ENCODE measurements at regions not wholly inside any gene's neighbourhood (a gene's known extent, or its start where the extent isn't known, plus 50 kb on each side); places are given as distances from the start of the nearest gene placed in this dataset.

DNA sequence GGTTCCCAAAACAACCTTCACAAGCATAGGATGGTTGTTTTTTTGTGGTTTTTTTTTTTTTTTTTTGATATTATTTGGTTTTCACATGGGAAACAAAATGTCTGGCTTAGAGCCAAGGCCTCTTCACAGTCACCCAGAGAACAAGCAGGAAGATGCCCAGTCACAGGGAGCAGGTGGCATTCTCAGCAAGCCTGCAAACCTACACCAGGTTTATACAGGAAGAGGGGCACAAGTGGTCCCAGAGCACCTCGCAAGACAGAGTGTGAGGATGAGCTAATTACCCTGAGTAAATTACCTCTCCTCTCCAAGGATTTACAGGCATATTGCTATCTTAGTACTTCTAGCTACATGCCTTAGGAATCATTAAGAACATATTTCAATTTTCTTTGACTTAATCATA, 1375.6 kb downstream of the EFNB2 start:
- DNase-seq (ENCODE audit: low spot score), result no peak
- intact Hi-C loops (cut with DNase I), result no loop called here

DNA sequence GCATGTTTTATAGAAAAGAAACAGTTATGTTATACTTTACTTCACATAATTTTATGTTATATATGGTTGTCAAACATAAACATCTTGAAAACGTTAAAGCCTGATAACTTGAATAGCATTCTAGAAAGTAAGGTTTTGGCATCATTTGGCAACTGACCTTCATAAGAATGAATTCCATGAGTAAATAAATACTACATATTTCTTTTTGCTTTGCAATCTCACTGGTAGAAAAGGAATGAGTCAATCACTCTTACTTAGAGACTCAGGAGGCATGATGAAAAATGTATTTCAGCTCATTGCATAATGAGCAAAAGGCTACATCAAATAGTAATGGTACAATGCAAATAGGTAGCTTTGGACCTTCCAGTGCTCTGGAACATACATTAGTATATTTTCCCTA, 1381.9 kb downstream of the EFNB2 start:
- intact Hi-C loops (cut with DNase I), result no loop called here
- DNase-seq (ENCODE audit: low spot score), result no peak

DNA sequence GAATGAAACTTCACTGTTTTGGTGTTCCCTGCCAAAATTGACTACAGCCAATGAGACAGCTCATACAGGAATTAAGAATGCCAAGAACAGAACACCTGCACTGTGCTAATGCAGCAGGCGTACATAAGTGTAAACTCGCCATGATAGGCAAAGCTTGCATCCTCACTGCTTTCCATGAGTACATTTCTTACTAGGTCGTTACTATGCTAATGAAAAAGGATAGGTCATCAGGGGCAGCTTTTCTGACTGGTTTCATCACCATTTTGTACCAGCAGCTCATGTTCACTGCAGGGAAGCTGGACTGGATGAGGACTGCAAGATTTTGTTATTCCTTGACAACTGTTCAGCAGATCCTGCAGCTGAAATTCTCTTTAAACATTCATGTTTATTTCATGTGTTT, 1383.8 kb downstream of the EFNB2 start:
- intact Hi-C loops (cut with DNase I), result no loop called here
- no peak for DNase-seq (ENCODE audit: low spot score)

DNA sequence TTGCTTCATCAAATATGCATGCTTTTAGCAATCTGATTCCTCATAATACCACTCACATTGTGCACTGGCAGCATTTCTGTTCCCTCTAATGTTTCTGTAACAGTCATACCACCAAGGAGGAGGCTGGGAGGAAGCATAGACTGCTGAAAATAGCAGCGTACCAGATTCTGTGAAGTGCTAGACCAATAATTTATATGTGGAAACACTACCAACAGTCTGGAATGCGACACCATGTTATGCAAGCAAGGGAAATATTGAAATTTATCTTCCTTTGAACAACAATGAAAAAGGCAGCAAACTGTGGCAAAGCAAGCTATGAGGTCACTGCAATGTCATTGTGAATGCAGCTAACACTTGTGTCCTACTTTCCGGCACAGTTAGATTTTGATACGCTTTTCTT, 1388.0 kb downstream of the EFNB2 start:
- intact Hi-C loops (cut with DNase I), result no loop called here
- no peak for DNase-seq (ENCODE audit: low spot score)

DNA sequence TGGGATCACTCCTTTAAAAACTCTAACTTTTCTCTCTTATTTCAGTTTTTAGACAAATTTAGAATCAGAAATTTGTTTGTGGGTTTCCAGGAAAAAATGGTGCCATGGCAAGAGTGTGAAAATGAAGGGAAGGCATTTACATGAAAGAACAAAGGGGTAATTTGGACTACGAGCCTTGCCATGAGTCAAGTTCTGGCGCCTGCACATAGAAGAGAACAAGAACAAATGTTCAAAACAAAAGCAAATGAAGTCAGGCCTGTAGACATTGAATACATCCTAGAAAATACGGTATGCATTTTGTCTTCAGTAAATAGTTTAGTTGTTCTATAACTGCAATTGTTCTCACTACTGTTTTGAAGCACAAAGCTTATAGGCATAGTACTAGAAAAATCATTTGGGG, 1390.5 kb downstream of the EFNB2 start:
- intact Hi-C loops (cut with DNase I), result no loop called here
- no peak for DNase-seq (ENCODE audit: low spot score)

DNA sequence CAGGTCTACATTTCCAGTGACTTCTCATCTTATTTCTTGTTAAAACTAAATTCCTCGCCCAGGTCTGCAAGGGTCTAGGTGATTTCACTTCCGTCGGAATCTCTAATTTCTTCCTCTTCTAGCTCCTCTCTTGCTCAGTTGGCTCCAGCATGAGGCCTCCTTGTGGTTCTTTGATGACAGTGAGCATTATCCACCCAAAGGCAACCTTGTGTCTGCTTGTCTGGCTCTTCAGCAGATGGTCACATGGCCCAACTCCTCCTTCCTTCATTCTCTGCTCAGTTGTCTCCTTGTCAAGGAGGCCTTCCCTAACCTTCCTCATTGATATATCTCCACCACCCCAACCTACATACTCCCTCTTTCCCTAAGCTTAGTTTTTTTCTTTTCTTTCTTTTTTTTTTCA, 1391.4 kb downstream of the EFNB2 start:
- intact Hi-C loops (cut with DNase I), result no loop called here
- no peak for DNase-seq (ENCODE audit: low spot score)

DNA sequence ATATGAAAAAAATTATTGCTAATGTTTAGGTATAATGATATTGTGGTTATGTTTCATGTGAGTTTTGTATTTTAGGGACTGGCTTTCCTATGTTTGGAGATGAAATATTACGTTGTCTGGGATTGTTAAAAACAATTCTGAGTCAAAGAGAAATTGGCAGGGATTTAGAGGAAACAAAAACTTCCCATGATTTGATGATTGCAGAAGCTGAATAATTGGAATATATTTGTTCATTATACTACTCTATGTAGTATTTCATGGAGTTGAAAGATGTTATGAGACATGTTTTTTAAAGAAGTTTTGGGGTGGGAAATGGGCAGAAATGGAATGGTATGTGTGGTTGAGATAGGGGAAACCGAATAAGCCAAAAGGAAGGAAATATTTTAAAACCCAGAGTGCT, 1392.9 kb downstream of the EFNB2 start:
- DNase-seq (ENCODE audit: low spot score), result no peak
- intact Hi-C loops (cut with DNase I), result no loop called here

DNA sequence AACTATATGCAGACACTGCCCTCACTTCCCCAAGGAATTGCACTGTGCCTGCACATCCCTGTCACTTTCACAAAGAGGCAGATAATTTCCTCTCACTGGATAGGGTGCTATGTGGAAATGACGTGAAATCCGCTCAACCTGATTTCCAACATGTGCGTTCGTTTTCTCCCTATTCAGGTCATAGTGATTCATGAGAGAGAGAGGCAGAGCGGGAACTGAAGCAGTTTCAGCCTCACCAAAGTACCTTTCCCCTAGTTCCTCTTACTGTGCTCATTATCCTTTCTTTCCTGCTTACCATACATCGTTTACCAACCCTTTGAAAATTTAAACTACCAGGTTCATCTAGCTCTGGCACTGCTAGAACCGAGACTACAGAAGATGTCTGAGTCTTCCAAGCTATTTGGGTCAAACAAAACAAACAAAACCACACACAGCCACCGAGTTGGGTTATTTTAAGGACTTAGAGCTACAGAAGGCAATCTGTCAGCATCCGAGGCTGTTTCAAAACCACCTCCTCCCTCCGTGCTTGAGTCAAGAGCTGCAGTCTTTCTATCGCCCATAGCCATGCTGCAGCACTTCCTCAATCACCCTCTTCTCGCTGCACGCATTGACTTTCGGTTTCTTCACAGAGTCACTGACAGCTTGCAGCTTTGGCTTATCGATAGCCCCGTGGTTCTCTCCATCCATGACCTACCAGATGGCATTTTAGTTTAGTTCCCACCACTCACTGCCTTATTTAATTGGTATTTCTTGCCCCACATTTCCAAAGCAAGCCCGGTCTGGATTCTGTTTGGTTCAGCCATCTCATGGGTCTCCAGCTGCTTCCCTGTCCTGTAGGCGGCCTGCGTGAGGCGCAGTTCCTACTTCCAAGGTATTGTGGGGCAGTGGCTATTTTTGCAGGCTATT, 1395.8 kb downstream of the EFNB2 start:
- DNase-seq (ENCODE audit: low spot score), result peak; percentile 73
- intact Hi-C loops (cut with DNase I), result no loop called here

DNA sequence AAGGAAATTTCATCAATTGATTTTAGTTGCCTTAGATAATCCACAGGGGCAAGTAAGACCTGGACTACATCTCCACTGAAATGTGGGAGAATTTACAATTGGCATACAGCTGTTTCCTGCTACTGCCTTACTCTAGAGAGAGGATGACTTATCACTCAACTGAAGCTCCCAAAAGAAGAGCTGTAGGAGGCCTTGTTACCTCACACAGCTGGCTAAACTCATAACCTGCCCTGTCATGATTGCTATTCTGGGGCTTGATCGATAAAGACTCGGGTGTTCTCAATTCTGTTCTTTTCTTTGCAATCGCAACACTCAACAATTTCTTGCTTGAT, 1396.4 kb downstream of the EFNB2 start:
- intact Hi-C loops (cut with DNase I), result no loop called here
- no peak for DNase-seq (ENCODE audit: low spot score)

DNA sequence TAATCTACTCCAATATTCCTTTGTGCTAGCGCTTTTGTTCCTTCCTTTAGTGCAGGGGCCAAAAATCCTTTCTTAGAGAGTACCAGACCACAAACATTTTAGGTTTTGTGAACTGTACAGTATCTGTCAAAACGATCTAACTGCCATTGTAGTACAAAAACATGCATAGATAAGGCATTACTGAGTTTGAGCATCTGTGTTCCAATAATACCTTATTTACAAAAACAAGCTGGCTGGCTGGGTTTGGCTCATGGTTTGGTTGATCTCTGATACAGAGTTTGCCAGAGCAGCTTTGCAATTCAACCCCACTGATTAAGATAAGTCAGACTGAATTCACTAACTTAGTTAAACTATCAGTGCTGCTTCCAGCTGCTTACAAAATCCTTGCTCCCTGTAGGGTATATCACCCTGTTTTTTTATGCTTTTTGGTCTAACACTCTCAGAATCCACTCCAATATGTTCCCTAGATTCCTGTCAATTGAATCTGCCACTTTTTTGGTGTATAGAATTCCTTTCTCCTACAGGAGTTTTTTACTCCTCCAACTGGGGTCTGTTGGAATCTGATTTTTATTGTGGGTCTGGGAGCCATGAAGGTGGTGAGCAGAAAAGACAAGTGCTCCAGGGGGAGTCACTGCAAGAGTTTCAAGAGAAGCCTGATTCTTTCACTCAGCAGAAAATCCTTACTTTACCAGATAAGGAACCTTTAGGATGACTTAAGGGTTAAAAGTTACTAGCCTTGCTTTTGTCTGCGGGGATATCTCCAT, 1399.4 kb downstream of the EFNB2 start:
- intact Hi-C loops (cut with DNase I), result no loop called here
- DNase-seq (ENCODE audit: low spot score), result no peak

DNA sequence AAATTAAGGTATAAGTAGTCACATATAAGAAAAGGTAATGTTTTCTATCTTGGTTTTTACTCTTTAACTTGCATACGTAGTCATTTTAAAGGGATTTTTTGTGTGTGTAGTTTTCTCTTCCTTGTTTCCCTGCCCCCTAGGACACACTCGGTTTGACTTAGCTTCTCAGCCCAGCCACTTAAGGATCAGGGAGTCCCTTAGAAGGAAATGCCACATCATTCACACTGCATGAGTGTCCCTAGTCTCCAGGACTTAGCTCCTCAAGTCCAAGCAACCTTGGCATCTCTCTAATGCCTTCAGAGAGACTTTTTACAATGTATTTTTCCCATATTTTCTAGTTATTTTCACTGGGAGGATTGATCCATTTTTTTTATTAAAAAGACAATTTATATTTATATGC, 1407.7 kb downstream of the EFNB2 start:
- DNase-seq (ENCODE audit: low spot score), result no peak
- intact Hi-C loops (cut with DNase I), result no loop called here

DNA sequence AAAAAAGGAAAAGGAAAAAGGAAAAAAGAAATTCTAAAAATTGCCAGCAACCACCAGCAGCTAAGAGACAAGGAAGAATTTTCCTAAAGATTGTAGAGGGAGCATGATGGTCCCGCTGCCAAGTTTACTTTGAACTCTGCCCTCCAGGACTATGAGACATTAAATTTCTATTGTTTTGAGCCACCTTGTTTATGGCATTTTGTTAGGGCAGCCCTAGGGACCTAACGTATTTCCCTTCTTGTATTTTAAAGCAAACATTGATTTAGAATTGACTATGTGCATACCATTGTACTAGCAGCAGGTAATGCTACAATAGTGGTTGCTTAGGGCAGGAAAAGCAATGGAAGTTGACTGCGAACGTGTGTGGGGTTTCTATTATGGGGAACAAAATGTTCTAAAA, 1414.2 kb downstream of the EFNB2 start:
- intact Hi-C loops (cut with DNase I), result no loop called here
- no peak for DNase-seq (ENCODE audit: low spot score)

DNA sequence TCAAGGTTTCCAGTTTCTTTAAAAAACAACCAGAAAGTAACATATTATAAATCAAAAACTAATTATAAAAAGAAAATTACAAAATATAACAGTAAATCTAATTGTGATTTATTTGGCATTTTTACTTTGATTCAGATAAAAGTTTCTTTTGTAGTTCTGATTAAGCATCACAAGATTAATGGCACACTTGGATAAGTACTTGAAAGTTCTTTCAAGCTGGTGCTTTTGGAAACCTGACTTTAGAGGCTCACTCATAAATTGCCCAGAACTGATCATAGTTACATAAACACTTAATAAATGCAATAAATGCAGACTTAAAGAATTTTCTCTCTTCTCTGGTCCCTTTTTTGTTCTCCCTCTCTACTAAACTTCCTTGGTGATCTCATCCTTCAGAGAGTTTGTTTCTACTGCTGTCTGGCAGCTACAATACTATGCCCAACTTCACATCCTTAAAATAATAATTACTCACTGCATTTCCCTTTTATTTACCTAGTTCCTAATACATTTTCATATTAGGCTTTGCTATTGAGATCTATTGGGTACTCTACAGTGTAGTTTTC, 1417.0 kb downstream of the EFNB2 start:
- intact Hi-C loops (cut with DNase I), result no loop called here
- DNase-seq (ENCODE audit: low spot score), result no peak

DNA sequence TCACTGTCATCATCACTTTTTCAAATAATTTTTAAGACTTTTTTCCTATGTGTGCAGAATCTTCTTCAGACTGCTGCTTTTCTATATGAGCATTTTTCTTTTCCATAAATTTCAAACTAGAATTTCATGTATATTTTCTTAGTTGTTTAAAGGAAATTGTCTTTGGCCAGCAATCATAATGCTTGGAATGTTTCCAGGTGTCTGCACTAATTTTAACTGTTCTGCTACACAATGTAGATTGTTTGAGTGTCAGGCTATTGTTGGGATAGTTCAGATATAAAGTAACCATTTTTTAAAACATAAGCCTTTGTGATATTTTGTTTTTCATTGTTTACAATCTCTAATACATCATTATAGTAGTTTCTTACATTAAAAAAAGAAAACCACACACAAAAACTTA, 1418.5 kb downstream of the EFNB2 start:
- intact Hi-C loops (cut with DNase I), result no loop called here

DNA sequence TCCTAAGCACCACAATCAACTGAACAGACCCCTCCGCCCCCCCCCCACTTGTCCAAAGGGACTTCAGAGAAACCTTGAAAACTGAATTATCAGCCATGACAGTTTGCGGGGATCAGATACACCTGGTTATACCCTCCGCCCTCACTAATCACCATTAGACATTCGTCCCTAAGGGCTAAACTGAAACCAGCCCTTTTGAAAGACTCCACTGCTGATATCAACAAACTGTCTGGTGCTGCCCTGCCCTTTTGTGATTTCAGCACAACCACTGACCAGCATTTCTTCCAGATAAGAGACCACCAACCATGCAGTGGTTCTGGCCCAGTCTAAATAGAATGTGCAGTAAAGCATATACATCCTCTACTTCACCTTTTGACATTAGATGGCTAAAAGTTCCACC, 1422.9 kb downstream of the EFNB2 start:
- intact Hi-C loops (cut with DNase I), result no loop called here
- no peak for DNase-seq (ENCODE audit: low spot score)

More for the DNA sequence above, 1418.5 kb downstream of the EFNB2 start:
- DNase-seq (ENCODE audit: low spot score), result no peak

DNA sequence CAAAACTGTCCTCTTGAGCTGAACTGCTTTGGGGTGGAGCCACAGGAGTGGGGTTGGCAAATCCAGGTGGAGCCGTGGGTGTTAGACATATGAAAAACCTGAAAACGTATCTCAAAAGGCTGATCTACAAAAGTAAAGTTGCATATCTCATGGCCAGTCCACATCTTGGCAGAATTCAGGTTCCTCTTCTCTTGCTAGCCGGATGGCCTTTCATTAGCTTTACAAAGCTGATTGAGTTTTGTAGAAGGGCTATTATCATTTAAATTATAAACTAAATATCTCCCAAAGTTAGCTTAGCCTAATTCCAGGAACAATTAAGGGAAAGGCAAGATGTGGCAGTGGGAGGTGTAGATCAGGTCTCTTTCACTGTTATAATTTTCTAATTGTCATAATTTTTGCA, 1427.7 kb downstream of the EFNB2 start:
- intact Hi-C loops (cut with DNase I), result no loop called here
- DNase-seq (ENCODE audit: low spot score), result no peak

DNA sequence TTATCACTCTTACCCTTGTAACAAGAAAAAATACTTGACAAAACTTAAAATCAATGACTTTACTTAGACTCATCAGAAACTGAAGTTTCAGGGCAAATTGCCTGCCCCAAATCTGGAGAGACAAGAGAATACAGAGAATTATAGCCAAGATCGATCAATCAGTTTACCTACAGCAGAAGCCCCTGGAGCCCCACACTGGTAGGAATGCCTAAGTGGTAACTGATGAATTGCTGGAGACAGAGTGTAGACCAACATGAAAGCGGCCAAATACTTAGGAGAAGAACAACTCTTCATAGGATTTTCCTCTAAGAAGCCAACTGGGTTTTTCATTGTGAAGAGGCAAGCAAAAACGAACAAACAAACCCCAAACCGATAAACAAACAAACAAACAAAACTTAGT, 1430.0 kb downstream of the EFNB2 start:
- intact Hi-C loops (cut with DNase I), result no loop called here

DNA sequence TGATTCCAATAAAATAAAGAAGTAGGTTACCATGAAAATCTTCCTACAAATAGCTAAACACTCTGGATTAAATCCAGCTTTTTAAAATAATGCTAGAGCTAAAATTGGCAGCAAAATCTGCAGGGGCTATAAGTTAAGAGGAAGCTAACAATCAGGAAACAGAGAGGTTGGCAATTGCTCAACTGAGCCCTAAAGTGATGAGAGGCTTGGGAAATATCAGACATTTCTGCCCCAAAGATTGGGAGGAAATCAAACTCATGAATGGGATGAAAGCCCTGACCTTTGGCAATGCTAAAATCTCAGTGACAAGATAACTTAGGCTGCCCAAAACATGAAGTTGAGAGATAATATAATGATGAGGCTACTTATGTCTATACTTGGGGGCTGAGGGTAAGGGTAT, 1437.9 kb downstream of the EFNB2 start:
- intact Hi-C loops (cut with DNase I), result no loop called here
- DNase-seq (ENCODE audit: low spot score), result no peak

More for the DNA sequence above, 1430.0 kb downstream of the EFNB2 start:
- DNase-seq (ENCODE audit: low spot score), result no peak

DNA sequence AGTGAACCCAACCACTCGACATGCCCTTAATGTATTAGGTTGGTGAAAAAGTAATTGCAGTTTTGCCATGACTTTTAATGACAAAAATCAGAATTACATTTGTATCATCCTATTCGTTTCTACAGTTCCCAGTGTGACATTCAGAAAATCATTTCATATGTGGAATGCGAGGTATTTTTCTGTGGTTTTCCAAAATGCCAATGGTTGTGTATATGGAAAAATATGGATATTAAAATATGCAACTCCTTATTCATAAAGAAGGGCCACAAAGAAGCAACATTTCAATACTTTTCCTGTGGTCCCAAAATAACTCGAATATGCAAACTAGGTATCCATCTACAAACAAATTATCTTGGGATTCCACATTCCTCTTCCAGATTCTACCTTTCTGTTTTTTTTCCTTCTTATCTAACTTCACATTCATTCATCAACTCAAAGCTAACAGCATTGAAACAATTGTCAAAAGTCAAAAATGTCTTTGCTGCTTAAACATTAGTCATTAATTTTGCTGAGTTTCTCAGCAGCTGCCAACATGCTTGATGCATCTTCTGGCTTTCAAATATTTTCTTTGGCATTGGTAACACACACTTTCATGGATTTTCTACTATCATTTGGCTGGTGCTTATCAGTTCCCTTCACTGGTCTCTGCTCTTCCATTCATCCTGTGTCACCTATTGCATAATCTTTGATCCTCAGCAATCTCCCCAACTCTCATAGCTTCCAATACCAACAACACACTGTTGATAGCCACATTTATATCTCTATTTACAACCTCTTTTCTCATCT, 1445.4 kb downstream of the EFNB2 start:
- intact Hi-C loops (cut with DNase I), result no loop called here
- no peak for DNase-seq (ENCODE audit: low spot score)

DNA sequence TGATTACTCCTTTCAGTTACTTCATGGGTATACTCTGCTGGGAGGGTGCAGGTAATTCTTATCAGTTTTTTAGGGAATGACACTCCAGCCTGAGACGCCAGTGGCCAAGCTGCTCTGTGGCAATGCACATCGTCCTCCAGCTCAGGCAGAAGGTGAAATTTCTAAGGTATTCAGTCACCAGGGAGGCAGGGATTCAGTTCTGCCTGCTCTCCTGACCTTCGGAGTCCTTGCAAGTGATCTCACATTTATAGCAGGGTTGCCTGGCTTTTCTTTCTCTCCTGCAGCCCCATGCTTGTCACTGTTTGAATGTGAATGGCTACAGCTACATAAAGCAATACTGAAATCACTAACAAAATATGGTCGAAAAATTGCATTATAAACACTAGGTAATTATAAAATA, 1447.5 kb downstream of the EFNB2 start:
- intact Hi-C loops (cut with DNase I), result no loop called here
- no peak for DNase-seq (ENCODE audit: low spot score)

Data from posterior vena cava (tissue), 2 donors.